A549 (cell line): ENCODE measurements at regions not wholly inside any gene's neighbourhood (a gene's known extent, or its start where the extent isn't known, plus 50 kb on each side); places are given as distances from the start of the nearest gene placed in this dataset.

ENCODE experiments used
- ATAC-seq, 2 experiments: fragments of 200-7000 bp in 1 of 2; fragments of >200 bp in 1 of 2; cut with Nextera tagmentation in 1 of 2; cut with Tn5 transposase in 1 of 2; 3 replicates each; pipeline versions ENCODE4 v1.8.0 to v1.9.1; 2018 to 2020; ENCODE audit warnings: mild to moderate bottlenecking in 1 of 2, moderate library complexity in 1 of 2
- CTCF ChIA-PET: fragments of 300-600 bp; sonication (Branson Sonifier 250); formaldehyde crosslinking; extraction: SDS; loops from one replicate; lab custom pipeline; 2021; ENCODE audit warnings: antibody characterized with exemption, inconsistent platforms; lab: Yijun Ruan, JAX
- POLR2A ChIA-PET: fragments of 350-600 bp; formaldehyde crosslinking; extraction: SDS; loops from one replicate; lab custom pipeline; 2021; ENCODE audit warnings: antibody characterized with exemption, inconsistent platforms; lab: Yijun Ruan, JAX
- DNase-seq, 2 experiments: peaks; one replicate each; pipeline versions ENCODE4 v3.0.0 to v3.0.0-alpha.2; 2011 to 2016; ENCODE audit warnings: low read depth in 1 of 2, low spot score in 1 of 2
- FAIRE-seq: peaks from 2 replicates; lab custom pipeline; 2011; peaks lifted over from hg19 to GRCh38; lab: Jason Lieb, UNC
- H3K27ac ChIP-seq, 2 experiments: fragments of >200 bp; sonication (Bioruptor Twin); formaldehyde crosslinking; 3 replicates each; pipeline ENCODE4 v1.5.1; 2016 to 2017
- H3K4me1 ChIP-seq: fragments of >200 bp; sonication (Bioruptor Twin); formaldehyde crosslinking; 3 replicates; pipeline ENCODE4 v1.6.1; 2016
- H3K4me2 ChIP-seq: fragments of >200 bp; sonication (Bioruptor Twin); formaldehyde crosslinking; 3 replicates; pipeline ENCODE4 v1.6.1; 2016
- H3K4me3 ChIP-seq: fragments of >200 bp; sonication (Bioruptor Twin); formaldehyde crosslinking; 3 replicates; pipeline ENCODE4 v1.5.1; 2016
- H3K9me3 ChIP-seq: fragments of >200 bp; sonication (Bioruptor Twin); formaldehyde crosslinking; 3 replicates; pipeline ENCODE4 v1.6.1; 2016
- BHLHE40 ChIP-seq: IDR thresholded peaks from 2 replicates; pipeline ENCODE4 v1.6.1; 2012; ENCODE audit warnings: low read depth, low read length, inconsistent platforms
- CEBPB ChIP-seq, 2 experiments: fragments of >200 bp in 1 of 2; sonication (Bioruptor Twin) in 1 of 2; formaldehyde crosslinking in 1 of 2; IDR thresholded peaks; 2 replicates each; pipeline ENCODE4 v1.6.1; 2012 to 2016
- CHD2 ChIP-seq: fragments of 150-350 bp; IDR thresholded peaks from 2 replicates; pipeline ENCODE4 v1.6.1; 2014; ENCODE audit warnings: low read length; ENCODE audit not compliant: partially characterized antibody
- CHD4 ChIP-seq: fragments of 200-600 bp; sonication (generic); IDR thresholded peaks from 2 replicates; pipeline ENCODE4 v1.6.1; 2016; ENCODE audit warnings: antibody characterized with exemption, mild to moderate bottlenecking, borderline replicate concordance
- EHF ChIP-seq: fragments of 250-450 bp; sonication (Bioruptor Pico); IDR thresholded peaks from 2 replicates; pipeline ENCODE4 v1.5.0; 2020; ENCODE audit warnings: mild to moderate bottlenecking
- ESRRA ChIP-seq: fragments of 150-350 bp; IDR thresholded peaks from 2 replicates; pipeline ENCODE4 v1.6.1; 2014; ENCODE audit warnings: mild to moderate bottlenecking, low read length, borderline replicate concordance
- FOSL2 ChIP-seq, 2 experiments: fragments of 450-650 bp in 1 of 2; fragments of >200 bp in 1 of 2; sonication (Bioruptor Twin) in 1 of 2; formaldehyde crosslinking; IDR thresholded peaks; 2 replicates each; pipeline versions ENCODE4 v1.5.0 to v1.6.1; 2016 to 2020; ENCODE audit warnings: mild to moderate bottlenecking in 1 of 2, moderate library complexity in 1 of 2
- FOXS1 ChIP-seq: fragments of 250-450 bp; sonication (Bioruptor Pico); IDR thresholded peaks from 2 replicates; pipeline ENCODE4 v1.5.0; 2020; ENCODE audit warnings: mild to moderate bottlenecking, moderate library complexity
- GATA3 ChIP-seq: IDR thresholded peaks from 2 replicates; pipeline ENCODE4 v1.6.1; 2012; ENCODE audit warnings: borderline replicate concordance
- HOXA7 ChIP-seq: fragments of 250-450 bp; sonication (Bioruptor Pico); IDR thresholded peaks from 2 replicates; pipeline ENCODE4 v1.5.0; 2020; ENCODE audit warnings: mild to moderate bottlenecking, moderate library complexity
- HOXB5 ChIP-seq: fragments of 250-450 bp; sonication (Bioruptor Pico); IDR thresholded peaks from 2 replicates; pipeline ENCODE4 v1.5.0; 2020; ENCODE audit warnings: mild to moderate bottlenecking, moderate library complexity
- JUNB ChIP-seq: fragments of >200 bp; sonication (Bioruptor Twin); formaldehyde crosslinking; IDR thresholded peaks from 2 replicates; pipeline ENCODE4 v1.6.1; 2016
- KDM5A ChIP-seq: fragments of 200-600 bp; sonication (generic); IDR thresholded peaks from 2 replicates; pipeline ENCODE4 v1.6.1; 2016; ENCODE audit warnings: antibody characterized with exemption, mild to moderate bottlenecking
- MAZ ChIP-seq: fragments of 150-350 bp; IDR thresholded peaks from 2 replicates; pipeline ENCODE4 v1.6.1; 2014; ENCODE audit warnings: antibody characterized with exemption, low read depth, low read length, borderline replicate concordance
- MYC ChIP-seq: IDR thresholded peaks from 2 replicates; pipeline ENCODE4 v1.6.1; 2012; ENCODE audit warnings: mild to moderate bottlenecking, inconsistent platforms, low read length, improper control_type of control experiment, borderline replicate concordance
- NPAS2 ChIP-seq: fragments of 250-450 bp; sonication (Bioruptor Pico); IDR thresholded peaks from 2 replicates; pipeline ENCODE4 v1.8.0; 2022; ENCODE audit warnings: mild to moderate bottlenecking, moderate library complexity, borderline replicate concordance
- PHF8 ChIP-seq: fragments of 200-600 bp; sonication (generic); IDR thresholded peaks from 2 replicates; pipeline ENCODE4 v1.6.1; 2016; ENCODE audit warnings: low read depth, mild to moderate bottlenecking, antibody characterized with exemption, moderate library complexity, borderline replicate concordance
- POLR2AphosphoS2 ChIP-seq: conservative IDR thresholded peaks from 2 replicates; pipeline ENCODE4 v1.6.1; 2012; ENCODE audit warnings: low read length, improper control_type of control experiment, inconsistent platforms
- RCOR1 ChIP-seq: fragments of 150-350 bp; IDR thresholded peaks from 2 replicates; pipeline ENCODE4 v1.6.1; 2014; ENCODE audit warnings: antibody characterized with exemption, low read length, low read depth
- RNF2 ChIP-seq: fragments of 200-600 bp; sonication (generic); IDR thresholded peaks from 2 replicates; pipeline ENCODE4 v1.6.1; 2016; ENCODE audit warnings: low read depth, mild to moderate bottlenecking, antibody characterized with exemption, moderate library complexity, borderline replicate concordance
- TFCP2L1 ChIP-seq: fragments of 250-450 bp; sonication (Bioruptor Pico); IDR thresholded peaks from 2 replicates; pipeline ENCODE4 v1.5.0; 2021; ENCODE audit warnings: mild to moderate bottlenecking
- TP53 ChIP-seq: fragments of 250-450 bp; sonication (Bioruptor Pico); IDR thresholded peaks from 2 replicates; pipeline ENCODE4 v1.5.0; 2021; ENCODE audit warnings: mild to moderate bottlenecking, moderate library complexity
- ZC3H11A ChIP-seq: fragments of 450-650 bp; IDR thresholded peaks from 2 replicates; pipeline ENCODE4 v1.6.1; 2014; ENCODE audit warnings: antibody characterized with exemption, mild to moderate bottlenecking
- ZSCAN20 ChIP-seq: fragments of 250-450 bp; sonication (Bioruptor Pico); IDR thresholded peaks from 2 replicates; pipeline ENCODE4 v1.8.0; 2022; ENCODE audit warnings: mild to moderate bottlenecking, moderate library complexity
- WGBS: methylation state at CpG from one replicate; pipeline ENCODE4 v1.1.6; 2017; ENCODE audit errors: missing lambda C conversion rate; 5-methylcytosine and 5-hydroxymethylcytosine counted together
- TF ChIP-seq, protein P1 (sequence below): fragments of 450-650 bp; IDR thresholded peaks from 2 replicates; pipeline ENCODE4 v1.6.1; 2014; ENCODE audit warnings: antibody characterized with exemption
- TF ChIP-seq, protein P2 (sequence below): IDR thresholded peaks from 2 replicates; pipeline ENCODE4 v1.6.1; 2012; ENCODE audit warnings: low read depth, borderline replicate concordance

DNA sequence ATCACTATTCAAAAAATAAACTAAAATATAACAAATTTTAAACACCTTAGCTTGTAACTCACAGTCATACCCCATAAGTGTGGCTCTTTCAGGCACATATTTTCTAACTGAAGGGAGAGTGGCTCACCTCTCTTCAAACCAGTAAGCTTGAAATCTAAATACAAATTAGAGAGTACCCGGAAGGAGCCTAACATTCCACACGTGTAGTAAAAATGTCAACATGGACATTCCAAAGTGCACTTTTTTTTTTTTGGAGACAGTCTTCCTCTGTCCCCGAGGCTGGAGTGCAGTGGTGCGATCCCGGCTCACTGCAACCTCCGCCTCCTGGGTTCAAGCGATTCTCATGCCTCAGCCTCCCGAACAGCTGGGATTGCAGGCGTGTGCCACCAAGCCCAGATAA lies 275.6 kb upstream of the ADGRL2 start:
- ATAC-seq (no peak), FAIRE-seq (no peak), DNase-seq (no peak)
- ChIA-PET POLR2A (no interaction called here), CTCF (no interaction called here)
- Histone ChIP-seq H3K27ac (no peak overlapping the region), H3K4me3 (no peak overlapping the region), H3K9me3 (no peaks in the 10 kb centered on the region), H3K4me2 (no peak overlapping the region), H3K4me1 (no peaks in the 10 kb centered on the region)
- 60% methylated on average over 9 of the region's 9 CpGs for WGBS
- TF ChIP-seq EHF (CRISPR knock-in tag) (no peak), CHD2 (no peak), BHLHE40 (no peak), CHD4 (no peak), CEBPB (IDR thresholded peaks at IDR 0.05) (no peak)
- TF ChIP-seq, protein P1, sequence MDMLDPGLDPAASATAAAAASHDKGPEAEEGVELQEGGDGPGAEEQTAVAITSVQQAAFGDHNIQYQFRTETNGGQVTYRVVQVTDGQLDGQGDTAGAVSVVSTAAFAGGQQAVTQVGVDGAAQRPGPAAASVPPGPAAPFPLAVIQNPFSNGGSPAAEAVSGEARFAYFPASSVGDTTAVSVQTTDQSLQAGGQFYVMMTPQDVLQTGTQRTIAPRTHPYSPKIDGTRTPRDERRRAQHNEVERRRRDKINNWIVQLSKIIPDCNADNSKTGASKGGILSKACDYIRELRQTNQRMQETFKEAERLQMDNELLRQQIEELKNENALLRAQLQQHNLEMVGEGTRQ: no peak

DNA sequence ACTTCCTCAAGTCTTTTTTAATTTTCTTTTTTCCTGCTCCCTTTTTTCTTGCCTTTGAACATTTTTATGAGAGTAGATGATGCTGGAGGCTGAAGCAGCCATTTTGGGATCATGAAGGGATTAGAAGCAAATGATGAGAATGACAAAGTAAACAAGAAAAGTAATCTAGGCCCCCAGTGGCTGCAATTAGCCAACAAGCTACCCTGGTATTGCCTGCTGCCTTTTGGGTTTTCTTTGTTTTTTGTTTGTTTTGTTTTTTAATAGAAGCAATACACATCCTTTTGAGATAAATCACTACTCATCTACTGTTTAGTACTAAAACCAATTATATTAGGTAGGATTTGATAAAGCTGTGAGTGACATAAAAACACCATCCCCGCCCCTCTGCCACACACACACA lies 280.7 kb upstream of the ADGRL2 start:
- Histone ChIP-seq H3K9me3 (no peaks in the 10 kb centered on the region), H3K4me2 (no peak overlapping the region), H3K27ac (no peak overlapping the region), H3K4me1 (no peaks in the 10 kb centered on the region)
- CTCF ChIA-PET: no interaction called here
- DNase-seq (no peak), ATAC-seq (no peak)
- 12% methylated on average over 1 of the region's 1 CpG for WGBS
- no peak for TF ChIP-seq RCOR1
- no peak for TF ChIP-seq POLR2AphosphoS2
- no peak for TF ChIP-seq MAZ
- TF ChIP-seq TFCP2L1 (CRISPR knock-in tag): no peak
- TF ChIP-seq ZSCAN20: no peak
- TF ChIP-seq, all 56 proteins: peak for 0
- H3K4me3 ChIP-seq: no peak overlapping the region
- POLR2A ChIA-PET: no interaction called here
- no peak for FAIRE-seq

DNA sequence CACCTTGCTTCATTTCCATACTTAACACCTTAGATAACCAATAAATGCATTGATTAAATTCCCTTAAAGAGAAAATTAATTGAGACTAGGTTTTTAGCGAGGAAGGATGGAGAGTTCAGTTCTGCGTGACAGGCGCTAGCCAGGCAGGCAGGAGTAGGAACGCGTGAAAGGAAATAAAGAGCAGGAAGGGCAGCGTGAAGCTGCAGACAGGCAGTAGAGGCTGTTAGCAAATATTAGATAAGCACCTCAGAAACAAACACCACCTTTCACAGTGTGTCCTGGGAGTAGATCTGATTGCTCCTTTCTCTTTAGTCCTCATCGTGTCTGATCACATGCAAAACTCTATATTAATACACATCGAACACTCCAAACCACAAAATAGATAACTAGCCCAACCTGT lies 282.7 kb upstream of the ADGRL2 start:
- FAIRE-seq (no peak), ATAC-seq (no peak), DNase-seq (no peak)
- CTCF ChIA-PET: interaction anchor here (0.5 kb wide), 1 partner anchor 273 kb away, joined by 4 read pairs; no protein-coding TSS in a partner anchor
- POLR2A ChIA-PET: no interaction called here
- Histone ChIP-seq H3K9me3 (no peaks in the 10 kb centered on the region), H3K27ac (no peak overlapping the region), H3K4me2 (no peak overlapping the region), H3K4me1 (no peaks in the 10 kb centered on the region), H3K4me3 (no peak overlapping the region)
- no peak for TF ChIP-seq MYC
- TF ChIP-seq, protein P2, sequence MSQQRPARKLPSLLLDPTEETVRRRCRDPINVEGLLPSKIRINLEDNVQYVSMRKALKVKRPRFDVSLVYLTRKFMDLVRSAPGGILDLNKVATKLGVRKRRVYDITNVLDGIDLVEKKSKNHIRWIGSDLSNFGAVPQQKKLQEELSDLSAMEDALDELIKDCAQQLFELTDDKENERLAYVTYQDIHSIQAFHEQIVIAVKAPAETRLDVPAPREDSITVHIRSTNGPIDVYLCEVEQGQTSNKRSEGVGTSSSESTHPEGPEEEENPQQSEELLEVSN: no peak
- no peak for TF ChIP-seq PHF8
- TF ChIP-seq NPAS2 (CRISPR knock-in tag): no peak
- no peak for TF ChIP-seq FOSL2 (IDR thresholded peaks at IDR 0.05)
- no peak for TF ChIP-seq FOSL2 (CRISPR knock-in tag; IDR thresholded peaks at IDR 0.05)
- no peak for TF ChIP-seq BHLHE40
- no peak for TF ChIP-seq TFCP2L1 (CRISPR knock-in tag)
- TF ChIP-seq JUNB: no peak
- TF ChIP-seq TP53 (CRISPR knock-in tag): no peak
- no peak for TF ChIP-seq HOXB5 (CRISPR knock-in tag)
- no peak for TF ChIP-seq RNF2
- TF ChIP-seq HOXA7 (CRISPR knock-in tag): no peak
- TF ChIP-seq ZC3H11A: no peak
- no peak for TF ChIP-seq ESRRA
- no peak for TF ChIP-seq FOXS1 (CRISPR knock-in tag)
- no peak for TF ChIP-seq KDM5A
- no peak for TF ChIP-seq GATA3
- WGBS: 51% methylated on average over 8 of the region's 8 CpGs
